ENCODE measurements at regions not wholly inside any gene's neighbourhood (a gene's known extent, or its start where the extent isn't known, plus 50 kb on each side); places are given as distances from the start of the nearest gene placed in this dataset.

GRCh38 chr9:36780186-36780585 is 207.5 kb downstream of the MELK start:
- TF ChIP-seq, protein P1, sequence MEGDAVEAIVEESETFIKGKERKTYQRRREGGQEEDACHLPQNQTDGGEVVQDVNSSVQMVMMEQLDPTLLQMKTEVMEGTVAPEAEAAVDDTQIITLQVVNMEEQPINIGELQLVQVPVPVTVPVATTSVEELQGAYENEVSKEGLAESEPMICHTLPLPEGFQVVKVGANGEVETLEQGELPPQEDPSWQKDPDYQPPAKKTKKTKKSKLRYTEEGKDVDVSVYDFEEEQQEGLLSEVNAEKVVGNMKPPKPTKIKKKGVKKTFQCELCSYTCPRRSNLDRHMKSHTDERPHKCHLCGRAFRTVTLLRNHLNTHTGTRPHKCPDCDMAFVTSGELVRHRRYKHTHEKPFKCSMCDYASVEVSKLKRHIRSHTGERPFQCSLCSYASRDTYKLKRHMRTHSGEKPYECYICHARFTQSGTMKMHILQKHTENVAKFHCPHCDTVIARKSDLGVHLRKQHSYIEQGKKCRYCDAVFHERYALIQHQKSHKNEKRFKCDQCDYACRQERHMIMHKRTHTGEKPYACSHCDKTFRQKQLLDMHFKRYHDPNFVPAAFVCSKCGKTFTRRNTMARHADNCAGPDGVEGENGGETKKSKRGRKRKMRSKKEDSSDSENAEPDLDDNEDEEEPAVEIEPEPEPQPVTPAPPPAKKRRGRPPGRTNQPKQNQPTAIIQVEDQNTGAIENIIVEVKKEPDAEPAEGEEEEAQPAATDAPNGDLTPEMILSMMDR (IDR thresholded peaks at IDR 0.05; ENCODE audit: poor library complexity) = no peak
- no peak for TF ChIP-seq EZH2phosphoT487 (IDR thresholded peaks at IDR 0.05; ENCODE audit: low read depth, severe bottlenecking, unreplicated experiment)

Data from hepatocyte (in vitro differentiated cells).